Stimulated activated CD4-positive, alpha-beta T cell treated with anti-CD3 and anti-CD28 coated beads, Interleukin-1b, Interleukin-23, amount 100 ng/mL, for 24 hours (primary cell): ENCODE measurements at regions not wholly inside any gene's neighbourhood (a gene's known extent, or its start where the extent isn't known, plus 50 kb on each side); places are given as distances from the start of the nearest gene placed in this dataset.
"Not testable (repeated sequence)": the region's sequence is repeated elsewhere in the genome, so short reads cannot be mapped to it uniquely, and the experiment has no call there.

Experiments
- DNase-seq, 4 experiments: peaks; one replicate each; pipeline ENCODE4 v3.0.0-alpha.2; 2020; ENCODE audit warnings: low read depth in 4 of 4, low spot score in 1 of 4

- not testable (repeated sequence) for DNase-seq
These were observed 187.3 kb downstream of the CHIC2 start for GRCh38 chr4:53877096-53877495.

- no peak for DNase-seq
These were observed 198.3 kb downstream of the CHIC2 start for GRCh38 chr4:53866055-53866454.

- DNase-seq: no peak
These were observed 199.4 kb downstream of the CHIC2 start for GRCh38 chr4:53865054-53865453.

GRCh38 chr4:53863736-53864365 is 200.6 kb downstream of the CHIC2 start:
- DNase-seq: no peak

GRCh38 chr4:53863158-53863557 is 201.2 kb downstream of the CHIC2 start:
- DNase-seq: no peak

- DNase-seq: no peak
These were observed 202.4 kb downstream of the CHIC2 start for GRCh38 chr4:53861856-53862610.

- no peak for DNase-seq
These were observed 205.1 kb downstream of the CHIC2 start for GRCh38 chr4:53859305-53859704.

- DNase-seq: no peak
These were observed 205.7 kb downstream of the CHIC2 start for GRCh38 chr4:53858744-53859143.

- DNase-seq: no peak
These were observed 208.7 kb downstream of the CHIC2 start for GRCh38 chr4:53855581-53856250.

GRCh38 chr4:53854991-53855568 is 209.3 kb downstream of the CHIC2 start:
- DNase-seq: no peak

GRCh38 chr4:53852343-53852742 is 212.1 kb downstream of the CHIC2 start:
- no peak for DNase-seq

- DNase-seq: no peak
These were observed 216.4 kb downstream of the CHIC2 start for GRCh38 chr4:53847965-53848364.

GRCh38 chr4:53844551-53844950 is 219.9 kb downstream of the CHIC2 start:
- DNase-seq: no peak

- DNase-seq: no peak
These were observed 220.3 kb downstream of the CHIC2 start for GRCh38 chr4:53844133-53844532.

- no peak for DNase-seq
These were observed 222.7 kb downstream of the CHIC2 start for GRCh38 chr4:53841711-53842110.

GRCh38 chr4:53840643-53841042 is 223.8 kb downstream of the CHIC2 start:
- no peak for DNase-seq

GRCh38 chr4:53833302-53834003 is 231.0 kb downstream of the CHIC2 start:
- not testable (repeated sequence) for DNase-seq

GRCh38 chr4:53832549-53832948 is 231.9 kb downstream of the CHIC2 start:
- no peak for DNase-seq

- no peak for DNase-seq
These were observed 233.9 kb downstream of the CHIC2 start for GRCh38 chr4:53830511-53830910.

GRCh38 chr4:53821179-53821851 is 230.0 kb upstream of the LNX1 start:
- DNase-seq: no peak

- DNase-seq: no peak
These were observed 226.8 kb upstream of the LNX1 start for GRCh38 chr4:53818104-53818503.
